Stimulated activated CD4-positive, alpha-beta T cell treated with anti-CD3 and anti-CD28 coated beads, TNF-alpha, amount 100 ng/mL, for 24 hours (primary cell): ENCODE measurements at regions not wholly inside any gene's neighbourhood (a gene's known extent, or its start where the extent isn't known, plus 50 kb on each side); places are given as distances from the start of the nearest gene placed in this dataset.

Experiments used
- DNase-seq, 3 experiments: peaks; one replicate each; pipeline ENCODE4 v3.0.0-alpha.2; 2020; ENCODE audit warnings: low read depth in 3 of 3

- DNase-seq, result no peak
Measured at GRCh38 chr6:71527886-71528285, 239.3 kb downstream of the OGFRL1 start.

GRCh38 chr6:71529026-71529425 is 240.4 kb downstream of the OGFRL1 start:
- no peak for DNase-seq

GRCh38 chr6:71529769-71530168 is 241.2 kb downstream of the OGFRL1 start:
- DNase-seq, result no peak

DNA sequence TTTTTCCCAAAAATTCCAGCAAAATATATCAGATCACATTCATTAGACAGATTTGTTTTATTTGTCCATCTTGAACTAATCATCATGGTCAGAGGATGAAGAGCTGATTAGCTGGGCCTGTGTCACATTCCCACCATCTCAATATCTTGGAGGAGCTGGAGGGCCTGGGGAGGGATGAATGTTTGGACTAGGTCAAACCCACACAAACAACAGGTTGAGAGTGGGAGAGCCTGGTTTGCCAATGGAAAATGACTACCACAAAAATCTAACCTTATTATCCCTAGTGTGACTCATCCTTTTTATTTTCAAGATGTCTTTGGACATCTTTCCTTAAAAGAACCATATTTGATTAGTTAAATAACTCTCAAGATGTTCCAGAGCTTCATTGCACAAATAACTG is 242.4 kb downstream of the OGFRL1 start:
- DNase-seq, result no peak

- no peak for DNase-seq
Measured at GRCh38 chr6:71531841-71532240, 243.2 kb downstream of the OGFRL1 start.

- DNase-seq, result no peak
Measured at GRCh38 chr6:71533939-71534379, 245.3 kb downstream of the OGFRL1 start.

DNA sequence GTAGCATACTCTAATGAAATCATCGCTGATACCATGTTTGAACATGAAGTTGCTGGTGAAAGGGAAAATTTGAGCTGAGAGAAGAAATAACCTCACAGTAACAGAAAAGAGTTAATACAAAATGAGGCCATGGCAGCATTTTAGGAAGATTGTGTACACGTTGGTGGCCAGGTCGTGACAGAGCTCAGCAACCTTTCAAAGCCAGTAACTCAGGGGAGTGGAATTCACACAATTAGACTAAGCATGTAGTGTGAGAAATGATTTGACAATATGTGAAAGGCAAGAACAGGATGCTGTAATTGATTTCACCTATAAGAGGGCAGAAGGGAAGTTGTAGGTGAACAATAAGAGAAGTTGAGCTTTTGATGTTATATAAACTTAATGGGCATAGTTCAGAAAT is 246.3 kb downstream of the OGFRL1 start:
- no peak for DNase-seq

DNA sequence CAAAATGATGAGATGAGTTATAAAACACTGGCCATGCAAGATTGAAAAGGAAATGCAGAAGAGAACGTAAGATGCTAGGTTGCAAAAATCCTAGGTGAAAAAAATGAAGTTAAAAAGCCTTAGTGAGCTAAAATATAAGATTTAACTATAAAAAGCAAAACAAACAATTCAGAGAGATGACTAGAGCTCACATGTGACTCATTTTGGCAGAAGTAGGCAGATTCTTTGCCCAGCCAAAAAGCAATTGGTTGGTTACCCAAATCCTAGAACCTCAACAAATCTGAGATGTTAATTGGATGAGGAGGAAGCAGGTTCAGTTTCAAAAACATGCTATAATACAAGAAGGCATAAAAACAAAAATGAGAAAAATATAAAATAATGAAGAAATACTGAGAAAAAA is 249.1 kb downstream of the OGFRL1 start:
- DNase-seq, result no peak

DNA sequence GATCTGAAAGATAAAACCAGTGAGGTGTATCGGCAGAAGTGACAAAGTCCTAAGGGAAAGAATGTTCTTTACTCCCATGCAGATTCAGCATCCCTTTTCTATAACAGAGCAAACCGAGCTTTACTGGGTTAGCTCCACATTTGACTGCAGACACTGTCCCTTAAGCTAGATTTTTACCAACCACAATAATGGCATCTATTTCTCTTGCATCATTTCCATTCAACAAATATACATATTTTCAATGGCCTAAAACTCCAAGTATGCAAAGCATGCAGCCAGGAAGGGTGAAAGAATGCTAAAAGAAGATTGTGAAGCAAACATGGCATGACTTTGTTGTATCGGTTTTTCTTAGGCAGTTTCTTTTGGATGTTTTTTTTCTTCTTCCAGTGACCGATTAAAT is 255.4 kb downstream of the OGFRL1 start:
- DNase-seq, result no peak

GRCh38 chr6:71544906-71545305 is 256.3 kb downstream of the OGFRL1 start:
- DNase-seq, result no peak

GRCh38 chr6:71545905-71546304 is 257.3 kb downstream of the OGFRL1 start:
- no peak for DNase-seq

- DNase-seq, result no peak
Measured at GRCh38 chr6:71551798-71552197, 263.2 kb downstream of the OGFRL1 start.

- no peak for DNase-seq
Measured at GRCh38 chr6:71556141-71556540, 267.5 kb downstream of the OGFRL1 start.

DNA sequence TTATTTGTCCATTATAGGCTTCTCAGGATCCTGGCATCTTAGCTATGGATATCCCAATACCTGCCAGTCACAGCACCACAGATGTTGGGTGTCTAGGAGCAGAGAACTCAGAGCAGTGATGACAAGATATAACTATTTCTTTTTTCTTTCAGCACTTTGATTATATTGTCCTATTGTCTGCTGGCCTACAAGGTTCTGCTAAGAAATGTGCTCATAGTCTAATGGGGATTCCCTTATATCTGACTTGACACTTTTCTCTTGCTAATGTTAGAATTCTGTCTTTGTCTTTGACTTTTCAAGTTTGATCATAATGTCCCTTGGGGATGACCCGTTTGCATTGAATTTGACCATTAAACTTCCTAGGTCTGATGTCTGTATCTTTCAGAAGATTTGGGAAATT is 270.4 kb downstream of the OGFRL1 start:
- DNase-seq, result no peak

GRCh38 chr6:71567562-71567961 is 279.0 kb downstream of the OGFRL1 start:
- no peak for DNase-seq

- DNase-seq, result no peak
Measured at GRCh38 chr6:71577766-71578165, 289.2 kb downstream of the OGFRL1 start.

- DNase-seq, result no peak
Measured at GRCh38 chr6:71579902-71580301, 291.3 kb downstream of the OGFRL1 start.

DNA sequence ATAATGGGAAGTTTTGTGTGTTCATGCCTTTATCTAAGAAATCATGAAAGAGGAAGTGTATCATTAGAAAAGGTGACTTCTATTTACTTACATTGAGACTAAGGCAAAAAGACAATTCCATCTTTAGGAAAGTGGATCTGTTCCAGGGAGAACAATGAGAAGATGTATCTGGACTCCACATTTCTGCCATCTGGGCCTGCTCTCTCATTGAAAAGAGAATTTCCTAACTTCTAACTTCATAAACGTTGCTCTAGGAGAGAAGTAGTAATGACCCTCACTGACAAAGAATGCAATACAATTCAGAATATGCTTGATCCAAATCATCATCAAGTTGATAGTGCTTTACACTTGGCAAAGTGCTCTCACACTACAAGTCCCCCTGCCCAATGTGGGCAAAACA is 294.2 kb downstream of the OGFRL1 start:
- no peak for DNase-seq

- no peak for DNase-seq
Measured at GRCh38 chr6:71584712-71585436, 296.3 kb downstream of the OGFRL1 start.

DNA sequence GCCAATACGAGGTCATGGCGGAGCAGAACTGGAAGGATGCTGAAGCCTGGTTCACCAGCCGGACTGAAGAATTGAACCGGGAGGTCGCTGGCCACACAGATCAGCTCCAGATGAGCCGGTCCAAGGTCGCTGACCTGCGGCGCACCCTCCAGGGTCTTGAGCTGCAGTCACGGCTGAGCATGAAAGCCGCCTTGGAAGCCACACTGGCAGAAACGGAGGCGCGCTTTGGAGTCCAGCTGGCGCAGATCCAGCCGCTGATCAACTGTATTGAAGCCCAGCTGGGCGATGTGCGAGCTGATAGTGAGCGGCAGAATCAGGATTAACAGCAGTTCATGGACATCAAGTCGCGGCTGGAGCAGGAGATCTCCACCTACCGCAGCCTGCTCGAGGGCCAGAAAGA is 296.9 kb downstream of the OGFRL1 start:
- DNase-seq, result no peak

DNA sequence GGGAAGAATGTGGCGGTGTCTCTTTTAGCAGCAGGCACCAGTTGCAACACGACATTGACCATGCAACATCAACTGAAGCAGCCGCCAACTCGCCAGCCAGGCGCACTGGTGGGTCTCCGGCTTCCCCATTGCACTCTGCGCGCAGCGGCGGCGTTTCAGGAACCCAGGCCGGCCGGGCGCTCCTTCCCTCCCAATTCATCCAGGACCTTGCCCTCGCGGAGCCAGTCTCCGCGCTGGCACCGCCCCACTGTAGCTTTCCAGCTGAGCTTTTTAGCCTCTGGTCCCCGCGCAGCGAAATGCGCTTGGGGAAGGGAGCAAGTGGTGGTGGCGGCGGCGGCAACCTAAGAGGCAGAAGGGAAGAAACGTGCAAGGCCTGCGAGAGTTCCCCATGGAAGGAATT is 297.9 kb upstream of the RIMS1 start:
- no peak for DNase-seq

GRCh38 chr6:71589254-71589653 is 297.1 kb upstream of the RIMS1 start:
- DNase-seq, result no peak

DNA sequence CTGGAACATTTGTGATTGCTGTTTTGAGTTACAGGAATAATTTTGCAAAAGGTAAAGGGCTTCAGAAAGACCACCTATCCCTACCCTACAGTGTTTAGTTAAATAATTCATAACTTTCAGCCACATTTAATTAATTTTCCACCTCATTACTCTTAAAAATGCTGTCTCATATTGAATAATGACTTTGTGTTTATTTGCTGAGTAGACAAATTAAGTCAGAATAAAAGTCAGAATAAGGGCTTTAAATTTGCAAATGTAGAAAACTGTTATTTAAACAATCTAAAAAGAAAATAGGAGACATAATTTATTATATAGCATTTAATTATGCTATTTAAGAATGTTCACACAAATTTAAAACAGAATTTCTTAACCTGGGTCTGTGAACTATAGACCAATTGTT is 293.7 kb upstream of the RIMS1 start:
- no peak for DNase-seq

DNA sequence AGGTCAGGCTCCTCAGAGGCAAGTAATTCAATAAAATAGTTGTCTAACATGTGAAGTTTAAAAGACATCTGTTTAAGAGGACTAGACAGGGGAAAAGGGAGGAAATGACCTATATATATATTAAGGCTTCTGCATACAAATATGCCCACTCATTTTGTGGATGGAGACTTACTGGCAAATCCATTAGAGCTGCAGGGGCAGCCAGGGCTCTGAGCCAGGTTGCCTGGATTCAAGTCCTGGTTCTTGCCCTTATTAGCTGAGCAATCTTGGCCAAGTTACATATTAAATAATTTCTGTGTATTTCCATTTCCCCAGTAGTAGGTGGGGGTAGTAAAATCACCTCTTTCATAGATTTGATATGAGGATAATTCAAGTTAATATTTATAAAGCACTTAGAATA is 287.0 kb upstream of the RIMS1 start:
- DNase-seq, result no peak
